ENCODE measurements at regions not wholly inside any gene's neighbourhood (a gene's known extent, or its start where the extent isn't known, plus 50 kb on each side); places are given as distances from the start of the nearest gene placed in this dataset.
"Not testable (repeated sequence)": the region's sequence is repeated elsewhere in the genome, so short reads cannot be mapped to it uniquely, and the experiment has no call there.

DNA sequence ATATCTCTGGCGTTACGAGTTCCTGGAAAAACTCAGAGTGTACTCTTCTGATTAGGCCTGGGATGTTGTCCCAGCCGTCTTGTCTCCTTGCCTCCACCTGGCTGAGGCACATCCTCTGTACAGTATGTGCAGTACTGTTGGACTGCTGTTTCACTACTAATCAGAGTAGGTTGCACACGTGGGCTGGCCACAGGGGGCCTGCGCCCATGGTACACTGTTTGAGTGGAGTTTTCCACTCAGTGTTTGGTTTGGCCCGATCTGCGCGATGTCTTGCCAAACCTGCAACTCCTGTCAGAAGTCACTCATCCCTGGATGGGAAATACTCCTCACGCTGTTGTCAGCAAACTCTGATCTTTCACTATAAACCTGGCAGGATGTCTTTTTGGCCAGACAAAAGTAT, 189.6 kb upstream of the CSNK1A1L start:
- DNase-seq (ENCODE audit: low spot score), result no peak

- DNase-seq (ENCODE audit: low spot score), result no peak
Measured at GRCh38 chr13:37294472-37294871, 189.0 kb upstream of the CSNK1A1L start.

GRCh38 chr13:37293295-37293694, 187.8 kb upstream of the CSNK1A1L start:
- no peak for DNase-seq (ENCODE audit: low spot score)

DNA sequence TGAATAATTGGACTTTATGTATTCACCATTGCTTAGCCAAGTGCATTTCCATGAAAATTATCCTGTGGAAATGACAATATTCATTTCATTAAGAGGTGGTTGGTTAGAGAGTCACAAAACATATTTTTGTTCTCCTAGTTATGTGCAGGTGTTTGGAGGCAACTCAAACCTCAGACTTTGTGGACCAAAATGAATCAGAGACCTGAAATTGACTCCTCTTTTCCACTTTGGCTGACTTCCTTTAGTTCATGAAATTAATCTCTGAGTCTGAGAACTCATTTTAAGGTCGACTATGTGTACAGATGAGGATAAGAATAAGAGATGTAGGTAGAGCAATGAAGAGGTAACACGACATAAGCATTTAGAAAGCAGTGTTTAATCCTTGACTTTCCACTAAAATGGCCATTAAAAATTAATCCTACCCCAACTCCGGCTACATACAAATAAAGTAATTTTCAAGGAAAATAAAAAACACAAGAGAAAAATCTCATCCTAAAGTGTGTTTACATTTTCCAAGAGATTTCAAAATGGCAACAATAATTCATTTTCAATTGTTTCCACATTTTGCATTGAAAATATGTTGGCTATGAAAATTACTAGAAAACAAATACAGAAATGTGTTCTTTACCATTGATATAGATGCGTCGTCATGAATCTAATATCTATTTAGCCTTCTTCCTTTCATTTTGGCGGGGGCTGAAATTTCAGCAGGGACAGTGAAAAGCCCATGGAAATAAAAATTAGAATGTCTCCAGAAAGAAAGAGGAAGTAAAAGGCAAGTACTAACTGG, 185.4 kb upstream of the CSNK1A1L start:
- DNase-seq (ENCODE audit: low spot score), result no peak

GRCh38 chr13:37289212-37289935, 183.9 kb upstream of the CSNK1A1L start:
- DNase-seq (ENCODE audit: low spot score), result no peak

- DNase-seq (ENCODE audit: low spot score), result no peak
Measured at GRCh38 chr13:37288057-37288720, 182.7 kb upstream of the CSNK1A1L start.

- DNase-seq (ENCODE audit: low spot score), result not testable (repeated sequence)
Measured at GRCh38 chr13:37280231-37280630, 174.8 kb upstream of the CSNK1A1L start.

GRCh38 chr13:37277435-37278144, 172.1 kb upstream of the CSNK1A1L start:
- DNase-seq (ENCODE audit: low spot score), result no peak

DNA sequence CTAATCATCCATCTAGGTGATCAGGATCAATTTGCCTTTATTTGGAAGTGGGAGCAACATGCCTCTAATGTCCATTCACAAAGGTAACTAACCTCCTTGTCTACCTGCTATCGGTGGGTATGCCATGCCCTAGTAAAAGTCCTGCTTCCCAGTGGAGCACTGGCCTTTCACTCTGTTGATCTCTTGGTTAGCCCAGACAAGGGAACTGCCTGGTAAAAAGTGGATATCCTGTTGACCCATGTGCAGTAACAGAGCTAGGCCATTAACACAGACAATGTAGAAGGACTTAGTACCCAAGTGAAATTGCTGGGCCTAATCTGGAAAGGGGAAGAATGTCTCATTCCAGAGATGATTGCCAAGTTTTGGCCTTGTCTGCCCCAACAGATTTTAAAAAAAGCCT, 171.5 kb upstream of the CSNK1A1L start:
- no peak for DNase-seq (ENCODE audit: low spot score)

- DNase-seq (ENCODE audit: low spot score), result no peak
Measured at GRCh38 chr13:37274569-37275497, 169.4 kb upstream of the CSNK1A1L start.

GRCh38 chr13:37273836-37274235, 168.4 kb upstream of the CSNK1A1L start:
- no peak for DNase-seq (ENCODE audit: low spot score)

GRCh38 chr13:37270226-37271001, 164.9 kb upstream of the CSNK1A1L start:
- no peak for DNase-seq (ENCODE audit: low spot score)

GRCh38 chr13:37263871-37264270, 158.4 kb upstream of the CSNK1A1L start:
- DNase-seq (ENCODE audit: low spot score), result no peak

DNA sequence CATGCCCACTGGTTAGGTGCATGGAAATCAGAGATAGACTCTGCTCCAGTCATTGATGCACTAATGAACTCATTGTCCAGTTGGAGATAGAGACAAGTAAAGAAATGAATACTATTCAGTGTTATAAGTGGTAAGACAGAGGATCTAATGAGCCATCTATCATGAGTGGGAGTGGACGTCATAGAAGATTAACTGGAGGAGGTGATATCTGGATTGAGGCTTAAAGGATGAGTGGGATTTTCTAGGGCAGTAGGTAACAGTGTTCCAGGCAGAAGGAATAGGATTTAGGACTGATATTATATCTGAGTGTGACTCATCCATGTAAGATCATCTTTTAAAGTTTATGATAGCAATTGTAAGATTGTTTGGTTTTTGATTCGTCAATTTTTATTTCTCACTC, 152.2 kb upstream of the CSNK1A1L start:
- no peak for DNase-seq (ENCODE audit: low spot score)

- DNase-seq (ENCODE audit: low spot score), result no peak
Measured at GRCh38 chr13:37257051-37257450, 151.6 kb upstream of the CSNK1A1L start.

- no peak for DNase-seq (ENCODE audit: low spot score)
Measured at GRCh38 chr13:37241786-37242185, 136.3 kb upstream of the CSNK1A1L start.

- no peak for DNase-seq (ENCODE audit: low spot score)
Measured at GRCh38 chr13:37230346-37230745, 124.9 kb upstream of the CSNK1A1L start.

DNA sequence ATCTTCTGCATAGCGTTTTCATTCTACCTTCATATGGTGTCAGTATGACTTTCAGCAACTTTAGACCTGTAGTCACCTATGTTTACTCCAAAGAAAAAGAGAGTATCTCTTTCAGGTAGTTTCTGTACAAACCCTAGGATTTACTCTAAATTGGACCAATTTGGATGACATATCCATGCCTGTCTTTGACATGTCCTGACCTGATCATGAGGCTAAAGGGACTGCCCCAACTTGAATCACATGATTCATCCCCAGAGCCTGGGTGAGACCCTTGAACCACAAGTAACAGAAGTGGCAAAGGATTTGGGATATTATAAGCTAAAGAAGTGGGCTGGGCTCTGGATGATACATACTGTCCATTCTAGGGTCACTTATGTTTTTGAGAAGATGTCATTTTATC, 124.5 kb upstream of the CSNK1A1L start:
- no peak for DNase-seq (ENCODE audit: low spot score)

- DNase-seq (ENCODE audit: low spot score), result no peak
Measured at GRCh38 chr13:37226971-37227370, 121.5 kb upstream of the CSNK1A1L start.

GRCh38 chr13:37225414-37226070, 120.1 kb upstream of the CSNK1A1L start:
- no peak for DNase-seq (ENCODE audit: low spot score)

Data from Ammon's horn (tissue), 1 donor.